GM12892 (cell line): ENCODE measurements at regions not wholly inside any gene's neighbourhood (a gene's known extent, or its start where the extent isn't known, plus 50 kb on each side); places are given as distances from the start of the nearest gene placed in this dataset.

Experiments used
- POLR2A ChIP-seq: IDR thresholded peaks from 2 replicates; pipeline ENCODE4 v1.6.1; 2011; ENCODE audit warnings: low read depth, low read length, control low read depth
- POLR2AphosphoS5 ChIP-seq: IDR thresholded peaks from 2 replicates; pipeline ENCODE4 v1.6.1; 2011; ENCODE audit warnings: low read depth, low read length, control low read depth
- TAF1 ChIP-seq: IDR thresholded peaks from 2 replicates; pipeline ENCODE4 v1.6.1; 2011; ENCODE audit warnings: low read depth, mild to moderate bottlenecking, control low read depth, low read length, borderline replicate concordance

DNA sequence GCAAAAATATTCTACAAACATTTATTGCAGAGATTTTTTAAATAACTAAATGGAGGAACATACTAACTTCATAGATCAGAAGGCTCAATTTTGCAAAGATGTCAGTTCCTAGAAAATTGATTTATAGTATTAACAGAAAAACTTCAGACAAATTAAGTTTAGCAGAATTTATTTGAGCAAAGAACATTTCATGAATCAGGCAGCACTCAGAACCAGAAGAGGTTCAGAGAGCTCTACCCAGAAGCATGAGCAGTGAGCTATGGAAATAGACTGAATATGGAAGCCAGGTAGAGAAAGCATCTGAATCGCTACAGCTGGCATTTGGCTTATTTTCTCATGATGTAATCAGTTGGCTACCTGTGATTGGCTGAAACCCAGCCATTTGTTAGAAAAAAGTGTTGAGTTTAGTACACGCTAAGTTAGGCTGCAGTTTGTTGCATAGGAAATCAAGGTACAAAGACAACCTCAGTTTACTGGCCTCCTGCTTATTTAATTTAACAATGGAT is 174.5 kb upstream of the TAB2 start:
- TF ChIP-seq POLR2A (no peak), TAF1 (no peak), POLR2AphosphoS5 (no peak)
